Sigmoid colon (tissue), 4 donors: ENCODE measurements at regions not wholly inside any gene's neighbourhood (a gene's known extent, or its start where the extent isn't known, plus 50 kb on each side); places are given as distances from the start of the nearest gene placed in this dataset.

Source experiments
- EP300 ChIP-seq, 4 donors: sonication (generic); formaldehyde crosslinking; IDR thresholded peaks; one replicate each; pipeline ENCODE4 v1.6.1; 2017; ENCODE audit warnings: antibody characterized with exemption in 4 of 4
- POLR2AphosphoS5 ChIP-seq, 4 donors: sonication (generic); formaldehyde crosslinking; IDR thresholded peaks; one replicate each; pipeline ENCODE4 v1.6.1; 2017; ENCODE audit warnings: antibody characterized with exemption in 4 of 4
- TF ChIP-seq, protein P1 (sequence below), 4 experiments: fragments of 450-650 bp in 3 of 4; fragments of 200-600 bp in 1 of 4; IDR thresholded peaks; one replicate each; pipeline ENCODE4 v1.5.1; 2016 to 2019; ENCODE audit warnings: antibody characterized with exemption in 4 of 4, mild to moderate bottlenecking in 3 of 4, moderate library complexity in 2 of 4

DNA sequence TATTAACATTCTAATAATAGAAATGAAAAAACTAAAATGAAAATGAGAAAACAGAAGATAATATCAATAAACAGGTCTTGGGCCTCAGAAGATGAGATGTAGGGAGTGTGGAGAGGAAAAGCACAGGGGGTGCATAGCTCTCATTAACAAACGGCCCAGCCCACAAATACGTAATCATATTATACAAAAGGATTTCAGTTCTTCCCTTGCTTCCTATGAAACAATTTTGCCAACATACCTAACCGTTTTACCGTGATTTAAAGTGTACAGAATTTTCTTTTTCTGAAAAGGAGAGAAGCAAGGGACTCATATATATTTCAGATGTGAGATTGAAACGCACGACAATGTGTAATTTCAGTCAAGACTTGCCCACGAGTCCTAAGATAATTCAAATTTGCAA, 136.0 kb downstream of the HFE start:
- TF ChIP-seq EP300 (IDR thresholded peaks at IDR 0.05) = no peak
- TF ChIP-seq, protein P1, sequence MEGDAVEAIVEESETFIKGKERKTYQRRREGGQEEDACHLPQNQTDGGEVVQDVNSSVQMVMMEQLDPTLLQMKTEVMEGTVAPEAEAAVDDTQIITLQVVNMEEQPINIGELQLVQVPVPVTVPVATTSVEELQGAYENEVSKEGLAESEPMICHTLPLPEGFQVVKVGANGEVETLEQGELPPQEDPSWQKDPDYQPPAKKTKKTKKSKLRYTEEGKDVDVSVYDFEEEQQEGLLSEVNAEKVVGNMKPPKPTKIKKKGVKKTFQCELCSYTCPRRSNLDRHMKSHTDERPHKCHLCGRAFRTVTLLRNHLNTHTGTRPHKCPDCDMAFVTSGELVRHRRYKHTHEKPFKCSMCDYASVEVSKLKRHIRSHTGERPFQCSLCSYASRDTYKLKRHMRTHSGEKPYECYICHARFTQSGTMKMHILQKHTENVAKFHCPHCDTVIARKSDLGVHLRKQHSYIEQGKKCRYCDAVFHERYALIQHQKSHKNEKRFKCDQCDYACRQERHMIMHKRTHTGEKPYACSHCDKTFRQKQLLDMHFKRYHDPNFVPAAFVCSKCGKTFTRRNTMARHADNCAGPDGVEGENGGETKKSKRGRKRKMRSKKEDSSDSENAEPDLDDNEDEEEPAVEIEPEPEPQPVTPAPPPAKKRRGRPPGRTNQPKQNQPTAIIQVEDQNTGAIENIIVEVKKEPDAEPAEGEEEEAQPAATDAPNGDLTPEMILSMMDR (IDR thresholded peaks at IDR 0.05) = no peak
- no peak for TF ChIP-seq POLR2AphosphoS5 (IDR thresholded peaks at IDR 0.05)
